GM19455 (cell line): ENCODE measurements at regions not wholly inside any gene's neighbourhood (a gene's known extent, or its start where the extent isn't known, plus 50 kb on each side); places are given as distances from the start of the nearest gene placed in this dataset.
"Not testable (repeated sequence)": the region's sequence is repeated elsewhere in the genome, so short reads cannot be mapped to it uniquely, and the experiment has no call there.

Source experiments
- ATAC-seq: cut with Tn5 transposase; IDR thresholded peaks from one replicate; pipeline ENCODE4 v1.9.1; 2021; ENCODE audit not compliant: unreplicated experiment

GRCh38 chr5:96528826-96529474 is 95.9 kb upstream of the PCSK1 start:
- no peak for ATAC-seq

- ATAC-seq: no peak
Observed at GRCh38 chr5:96529559-96529958, 96.5 kb upstream of the PCSK1 start.

GRCh38 chr5:96530901-96531300 is 97.9 kb upstream of the PCSK1 start:
- no peak for ATAC-seq

- ATAC-seq: no peak
Observed at GRCh38 chr5:96533371-96533770, 100.3 kb upstream of the PCSK1 start.

DNA sequence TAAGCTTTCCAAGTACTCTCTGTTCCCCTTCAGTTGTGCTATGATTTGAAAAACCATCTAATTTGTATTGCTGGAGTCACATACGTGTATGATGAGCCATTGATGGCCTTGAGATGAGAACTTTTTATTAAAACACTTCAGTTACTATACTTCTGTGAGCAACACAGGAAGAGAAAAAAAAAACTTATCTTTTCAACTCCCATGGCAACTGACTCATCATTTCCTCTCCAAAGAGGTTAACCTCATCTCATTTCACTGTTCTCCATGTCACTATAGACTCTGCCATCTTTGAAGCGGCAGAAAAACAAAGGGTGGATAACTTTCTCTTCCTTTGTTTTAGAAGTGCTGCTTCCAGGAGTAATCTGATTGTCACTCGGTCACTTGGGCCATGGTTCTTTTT is 104.3 kb upstream of the PCSK1 start:
- no peak for ATAC-seq

DNA sequence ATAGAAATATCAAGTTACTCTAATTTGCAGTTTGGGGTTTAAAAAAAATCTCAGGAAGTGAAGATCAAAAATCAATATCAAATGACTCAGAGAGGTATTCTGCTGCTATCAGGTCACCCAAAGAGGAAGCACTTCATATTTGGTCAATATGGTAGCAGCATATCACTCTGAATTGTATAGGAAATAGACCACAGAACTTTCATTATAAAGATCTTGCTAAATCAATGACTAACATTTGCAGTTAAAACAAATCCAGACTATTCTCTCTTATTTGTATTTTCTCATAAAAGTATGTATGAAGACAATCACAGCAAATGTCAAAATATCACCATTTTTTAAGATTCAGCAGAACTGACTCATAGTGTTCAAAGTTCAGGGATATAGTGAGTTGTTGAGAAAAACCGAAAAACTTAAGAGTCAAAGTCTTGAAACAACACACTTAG is 105.8 kb upstream of the PCSK1 start:
- no peak for ATAC-seq

DNA sequence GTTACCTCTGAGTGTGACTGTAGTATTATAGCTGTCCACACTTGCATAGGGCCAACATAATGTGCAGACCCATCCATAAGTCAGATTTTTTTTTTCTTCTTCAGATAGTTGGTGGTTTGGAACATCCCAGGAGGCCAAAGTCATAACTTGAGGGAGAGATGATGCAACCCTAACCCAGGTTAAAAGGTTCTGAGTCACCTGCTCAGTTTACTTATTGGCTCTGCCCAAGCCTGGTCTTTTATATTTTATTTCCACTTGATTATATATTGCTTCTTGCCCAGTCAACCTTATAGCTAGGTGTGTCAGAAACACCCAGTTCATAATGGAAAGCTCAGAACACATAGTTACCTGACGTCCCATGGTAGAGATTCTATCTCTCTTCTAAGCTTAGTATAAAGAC is 113.1 kb upstream of the PCSK1 start:
- no peak for ATAC-seq

DNA sequence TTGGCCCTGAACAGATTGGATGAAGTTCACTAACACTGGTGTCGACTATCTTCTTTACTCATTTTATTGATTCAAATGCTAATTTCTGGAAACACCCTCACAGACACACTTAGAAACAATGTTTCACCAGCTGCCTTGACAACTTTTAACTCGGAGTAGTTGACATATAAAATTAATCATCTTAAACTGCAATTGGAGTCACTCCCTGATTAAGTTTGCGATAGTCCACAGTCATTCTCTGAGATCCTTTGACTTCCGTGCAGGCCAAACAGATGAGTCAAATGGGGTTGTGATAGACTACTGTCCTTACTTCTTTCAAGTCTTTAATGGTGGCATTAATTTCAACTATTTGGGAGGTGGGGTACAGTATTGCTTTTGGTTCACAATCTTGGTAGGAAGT is 114.4 kb upstream of the PCSK1 start:
- no peak for ATAC-seq

GRCh38 chr5:96548905-96549304 is 113.3 kb upstream of the CAST start:
- no peak for ATAC-seq

- ATAC-seq: not testable (repeated sequence)
Observed at GRCh38 chr5:96560857-96561256, 101.3 kb upstream of the CAST start.

DNA sequence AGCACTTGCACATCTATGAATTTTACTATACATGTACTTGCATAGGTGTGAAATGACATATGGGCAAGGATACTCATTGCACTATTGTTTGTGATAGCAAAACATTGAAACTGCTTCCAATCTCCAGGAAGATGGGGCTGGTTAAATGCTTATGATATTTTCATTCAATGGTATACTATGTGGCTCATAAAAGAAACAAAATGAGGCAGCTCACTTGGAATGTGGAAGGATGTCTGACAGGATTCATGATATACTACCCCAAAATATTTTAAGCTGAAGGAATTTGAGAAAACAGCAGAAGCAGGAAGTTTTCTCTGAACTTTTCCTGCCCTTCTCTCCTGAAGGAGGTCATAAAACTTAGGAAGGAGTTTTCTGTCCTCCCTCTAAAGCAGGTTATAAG is 99.6 kb upstream of the CAST start:
- ATAC-seq: no peak

DNA sequence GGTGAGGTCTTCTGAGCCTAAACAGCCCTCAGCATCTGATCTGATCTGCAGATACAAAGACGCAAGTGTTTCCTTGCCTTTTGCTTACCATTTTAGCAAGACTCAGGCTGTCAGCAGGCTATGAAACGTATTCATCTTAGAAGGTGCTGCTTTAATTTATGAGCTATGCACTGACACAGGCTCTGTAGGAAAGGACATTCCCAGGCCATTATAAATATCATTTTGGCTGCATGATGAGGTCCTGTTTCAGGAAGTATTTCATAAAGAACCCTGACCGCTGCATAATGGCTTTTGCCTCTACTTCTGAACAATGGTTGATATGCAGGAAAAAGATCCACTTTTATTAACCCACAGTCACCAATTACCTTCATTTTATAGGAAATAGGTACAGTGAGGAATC is 98.4 kb upstream of the CAST start:
- ATAC-seq: no peak

DNA sequence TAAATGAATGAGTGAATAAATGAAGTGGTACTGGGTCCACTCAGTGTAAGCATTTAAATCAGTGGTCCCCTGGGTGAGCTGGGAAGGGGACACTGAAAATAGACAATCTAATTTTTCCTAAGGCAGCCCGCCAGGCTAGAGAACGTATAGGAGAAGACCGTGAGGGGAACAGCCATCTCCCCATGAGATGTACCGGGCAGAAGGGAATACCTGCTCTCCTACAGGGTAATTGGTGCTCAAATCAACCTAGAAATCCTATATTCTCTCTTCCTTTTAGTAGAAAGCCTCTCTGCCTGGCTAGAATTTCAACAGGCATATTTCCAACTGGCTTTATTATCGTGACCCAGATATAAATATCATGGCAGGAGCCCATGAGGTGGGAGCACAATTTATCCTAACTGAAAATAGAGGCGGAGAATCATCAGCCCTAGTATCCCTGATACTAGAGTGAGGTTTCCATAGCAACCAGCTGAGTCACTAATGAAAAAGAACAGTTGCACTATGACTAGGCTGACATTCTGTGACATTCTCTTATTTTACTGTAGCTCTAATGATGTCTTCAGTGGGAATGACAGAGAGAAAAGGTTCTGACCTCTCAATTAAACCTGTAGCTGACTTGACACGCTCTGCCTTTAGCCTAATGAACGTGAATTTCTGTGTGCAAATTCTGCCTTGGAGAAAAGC is 96.5 kb upstream of the CAST start:
- ATAC-seq: no peak

- ATAC-seq: no peak
Observed at GRCh38 chr5:96566833-96567587, 95.2 kb upstream of the CAST start.

DNA sequence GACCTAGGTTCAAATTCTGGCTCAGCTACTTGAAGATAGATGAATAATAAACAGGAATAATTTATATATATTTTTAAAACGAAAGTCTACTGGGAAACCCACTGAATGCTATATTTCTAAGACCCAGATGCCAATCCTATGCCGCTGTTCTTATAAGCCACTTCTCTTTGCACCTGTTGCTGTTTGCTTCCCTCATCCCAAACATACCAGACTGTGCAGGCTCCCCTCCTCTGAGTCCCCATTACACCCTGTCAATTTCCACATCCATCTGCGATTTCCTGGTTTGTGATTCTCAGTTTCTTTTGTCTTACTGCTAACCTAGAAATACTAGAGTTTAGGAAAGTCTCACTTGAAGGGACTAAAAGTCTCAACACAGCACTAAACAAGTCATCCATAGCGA is 92.8 kb upstream of the CAST start:
- ATAC-seq: no peak

DNA sequence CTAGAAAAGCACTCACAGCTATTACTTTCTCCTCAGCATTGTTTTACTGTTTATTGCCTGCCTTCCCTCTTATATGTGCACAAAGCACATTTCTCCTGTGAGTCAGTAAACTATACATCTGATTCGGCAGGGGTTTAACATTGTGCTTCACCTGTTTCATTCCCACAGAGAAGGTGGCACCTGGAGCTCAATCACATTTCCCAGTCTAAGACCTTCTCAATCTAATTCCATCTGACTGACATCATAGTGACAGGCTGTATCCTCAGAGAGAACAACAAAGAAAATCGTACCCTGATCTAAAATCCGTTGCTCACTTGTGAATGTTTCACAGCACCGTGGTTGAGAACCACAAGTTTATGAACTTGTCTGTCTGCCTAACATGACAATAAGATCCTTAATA is 92.4 kb upstream of the CAST start:
- ATAC-seq: no peak

DNA sequence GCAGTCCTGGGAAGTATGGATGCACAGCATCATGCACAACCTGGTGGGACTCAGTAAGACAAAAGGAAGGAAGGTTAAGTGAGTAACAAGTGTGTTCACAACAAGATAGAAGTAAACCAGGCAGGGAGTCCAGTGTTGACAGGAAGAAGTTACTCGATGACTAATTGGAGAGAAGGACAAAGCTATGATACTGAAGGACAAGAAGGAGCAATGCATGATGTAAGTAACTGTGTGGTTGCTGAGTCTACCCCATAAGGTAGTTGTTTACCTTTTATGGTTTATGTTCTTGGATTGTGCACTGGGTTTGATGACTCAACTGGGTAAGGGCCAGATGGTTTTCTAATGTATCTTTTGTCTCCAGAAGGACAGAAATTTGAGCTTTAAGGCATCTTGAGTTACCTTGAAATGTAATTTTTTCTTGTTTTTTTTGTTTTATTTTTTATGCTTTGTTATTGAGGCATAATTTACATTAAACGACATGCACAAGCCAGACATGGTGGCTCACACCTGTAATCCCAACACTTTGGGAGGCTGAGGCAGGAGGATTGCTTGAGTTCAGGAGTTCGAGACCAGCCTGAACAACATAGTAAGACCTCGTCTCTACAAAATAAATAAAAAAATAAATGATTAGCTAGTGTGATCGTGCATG is 89.2 kb upstream of the CAST start:
- no peak for ATAC-seq

DNA sequence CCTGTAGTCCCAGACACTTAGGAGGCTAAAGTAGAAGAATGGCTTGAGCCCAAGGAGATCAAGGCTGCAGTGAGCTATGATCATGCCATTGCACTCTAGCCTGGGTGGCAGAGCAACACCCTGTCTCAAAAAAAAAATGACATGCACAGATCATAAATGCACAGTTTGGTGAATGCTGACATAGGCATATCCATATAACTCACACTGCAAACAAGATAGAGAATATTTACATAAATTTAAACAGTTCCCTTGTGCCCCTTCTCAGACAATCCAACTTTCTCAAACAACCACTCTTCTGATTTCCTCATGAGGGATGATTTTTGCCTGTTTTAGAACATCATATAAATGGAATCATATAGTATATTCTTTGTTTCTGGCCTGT is 88.7 kb upstream of the CAST start:
- ATAC-seq: no peak

DNA sequence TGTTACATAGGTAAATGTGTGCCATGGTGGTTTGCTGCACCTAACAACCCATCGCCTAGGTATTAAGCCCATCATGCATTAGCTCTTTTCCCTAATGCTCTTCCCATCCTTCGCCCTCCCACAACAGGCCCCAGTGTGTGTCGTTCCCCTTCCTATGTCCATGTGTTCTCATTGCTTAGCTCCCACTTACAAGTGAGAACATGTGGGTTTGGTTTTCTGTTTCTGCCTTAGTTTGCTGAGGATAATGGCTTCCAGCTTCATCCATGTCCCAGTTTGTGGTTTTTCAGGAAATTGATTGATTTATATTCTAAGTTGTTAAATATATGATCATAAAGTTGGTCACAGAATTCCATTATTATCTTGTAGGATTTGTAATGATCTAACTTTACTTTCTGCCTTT is 85.3 kb upstream of the CAST start:
- ATAC-seq: no peak

GRCh38 chr5:96577909-96578308 is 84.3 kb upstream of the CAST start:
- no peak for ATAC-seq

DNA sequence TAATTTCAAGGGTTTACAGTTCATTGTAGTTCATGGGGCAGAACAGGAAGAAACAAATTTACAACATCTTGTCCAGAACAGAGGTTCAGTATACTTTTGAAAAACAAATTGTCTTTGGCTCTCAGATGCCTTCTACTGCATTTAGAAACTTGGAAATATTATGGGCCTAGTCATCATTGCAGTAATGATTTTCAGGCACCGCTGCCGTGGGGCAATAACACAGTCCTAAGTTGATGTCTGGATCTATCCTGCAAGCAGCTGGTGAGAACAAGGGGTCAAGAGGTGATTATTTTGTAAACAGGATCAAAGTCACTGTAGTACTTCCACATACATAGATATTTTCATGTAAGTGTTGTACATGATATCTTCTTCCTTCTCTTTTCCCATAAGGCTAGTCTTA is 82.5 kb upstream of the CAST start:
- no peak for ATAC-seq

DNA sequence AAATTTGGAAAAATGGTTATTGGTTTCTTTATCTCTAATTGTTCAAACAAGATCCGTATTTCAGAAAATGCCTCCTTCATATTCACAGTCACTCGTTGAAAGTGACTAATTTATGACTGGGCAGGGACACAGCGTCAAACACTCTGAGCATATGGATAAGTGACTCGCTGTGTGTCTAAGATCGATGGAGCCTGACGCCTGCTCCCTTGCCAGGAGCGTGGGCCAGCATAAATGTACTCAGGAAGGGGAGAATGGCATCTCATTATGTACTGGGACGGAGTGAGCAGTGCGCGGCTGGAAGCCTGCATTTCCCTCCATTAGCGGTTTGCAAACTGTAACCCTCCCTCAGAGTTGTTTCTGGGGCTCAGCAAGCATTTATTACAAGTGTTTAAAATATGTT is 79.8 kb upstream of the CAST start:
- no peak for ATAC-seq
